GM21619 (cell line): ENCODE measurements at regions not wholly inside any gene's neighbourhood (a gene's known extent, or its start where the extent isn't known, plus 50 kb on each side); places are given as distances from the start of the nearest gene placed in this dataset.

Experiments
- ATAC-seq: cut with Tn5 transposase; IDR thresholded peaks from one replicate; pipeline ENCODE4 v1.9.1; 2021; ENCODE audit not compliant: unreplicated experiment

DNA sequence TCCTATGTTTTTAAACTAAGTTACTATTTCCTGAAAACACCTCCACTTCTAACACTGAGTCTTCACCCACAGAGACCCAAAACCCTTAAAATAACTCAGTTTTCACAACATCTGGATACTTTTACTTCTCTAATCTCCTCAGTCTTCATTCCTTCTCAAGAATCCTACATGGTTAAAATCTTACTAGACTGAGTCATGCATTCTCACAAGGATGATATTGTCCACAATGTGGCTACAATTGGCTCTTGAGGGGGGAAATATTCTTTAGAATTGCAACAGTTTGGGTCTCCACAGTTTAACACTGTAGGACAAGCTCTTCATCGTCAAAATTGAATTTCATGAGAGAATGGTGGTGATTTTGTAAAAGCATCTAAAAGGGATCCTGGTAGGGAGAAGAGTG, 397.1 kb downstream of the SLITRK5 start:
- ATAC-seq, result no peak

- no peak for ATAC-seq
Measured at GRCh38 chr13:88068975-88069374, 397.8 kb downstream of the SLITRK5 start.

- no peak for ATAC-seq
Measured at GRCh38 chr13:88071371-88071770, 400.2 kb downstream of the SLITRK5 start.

GRCh38 chr13:88074794-88075510, 403.8 kb downstream of the SLITRK5 start:
- ATAC-seq, result no peak

DNA sequence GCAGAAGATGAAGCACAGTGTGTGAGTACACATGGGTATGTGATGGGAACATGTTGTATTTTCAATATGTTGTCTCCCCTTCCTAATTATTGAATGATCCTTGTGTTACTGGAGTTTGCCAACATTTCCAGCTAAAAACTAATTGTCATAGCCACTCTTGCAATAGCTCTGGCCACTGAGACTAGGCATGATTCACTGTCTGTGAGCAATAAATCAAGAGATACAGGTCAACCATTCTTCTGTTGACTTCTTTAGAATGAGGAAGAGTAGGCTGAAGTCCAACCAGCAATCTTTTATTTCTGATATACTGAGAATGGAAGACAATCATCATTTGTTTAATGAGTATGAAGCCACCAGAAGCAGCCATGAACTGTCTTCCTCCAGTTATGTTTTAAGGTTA, 413.9 kb downstream of the SLITRK5 start:
- ATAC-seq, result no peak

GRCh38 chr13:88086577-88086976, 415.4 kb downstream of the SLITRK5 start:
- ATAC-seq, result no peak

DNA sequence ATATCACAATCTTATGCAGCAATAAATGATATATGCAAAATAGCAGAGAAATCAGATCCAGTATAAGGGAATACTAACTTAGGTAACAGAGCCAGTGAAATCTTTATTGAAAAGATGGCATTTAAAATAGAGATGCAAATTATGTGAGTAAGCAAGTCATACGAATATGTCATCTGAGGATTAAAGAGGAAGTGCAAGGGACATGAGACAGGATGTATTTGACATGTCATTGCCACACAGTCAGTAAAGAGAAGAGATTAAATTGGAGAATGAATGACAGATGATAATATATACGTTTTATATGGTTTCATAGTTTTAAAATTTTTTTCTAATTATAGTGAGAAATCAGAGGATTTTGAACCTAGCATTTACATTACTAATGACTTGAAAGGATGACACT, 426.4 kb downstream of the SLITRK5 start:
- ATAC-seq, result no peak

- no peak for ATAC-seq
Measured at GRCh38 chr13:88103824-88104223, 432.7 kb downstream of the SLITRK5 start.

DNA sequence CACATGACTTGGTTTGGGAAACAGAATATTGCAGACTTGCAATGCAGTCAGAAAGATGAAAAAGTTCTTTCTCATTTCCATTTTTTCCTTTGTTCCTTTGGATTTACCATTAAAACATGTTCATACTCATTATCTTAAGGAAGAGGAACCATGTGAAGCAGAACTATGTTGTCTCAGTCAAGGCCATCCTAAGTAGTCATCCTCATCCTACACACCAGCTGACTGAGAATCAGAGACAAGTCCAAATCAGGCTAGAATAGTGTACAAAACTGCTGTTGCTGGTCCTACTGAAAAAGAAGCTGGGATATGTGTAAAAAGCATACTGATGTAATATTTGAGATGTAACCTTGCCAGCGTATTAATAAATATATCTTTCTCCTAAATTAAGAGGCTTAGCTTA, 433.4 kb downstream of the SLITRK5 start:
- no peak for ATAC-seq

DNA sequence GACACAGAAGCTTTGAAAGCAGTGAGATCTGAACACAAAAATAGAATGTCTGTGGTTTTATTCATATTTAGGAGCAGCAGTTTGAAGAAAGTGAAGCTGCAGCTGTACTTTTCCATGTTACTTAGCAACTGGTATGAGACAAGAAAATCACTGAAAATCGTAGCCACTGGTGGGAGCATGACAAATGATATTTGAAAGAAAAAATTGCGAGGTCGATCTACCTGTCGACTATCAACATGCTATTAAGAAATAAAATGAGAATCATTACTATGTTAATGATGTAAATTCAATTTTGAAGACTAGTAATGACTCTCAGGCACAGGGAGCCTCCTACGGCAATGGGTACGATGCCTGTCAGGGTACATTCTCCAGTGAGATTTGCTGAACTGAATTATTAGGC, 436.4 kb downstream of the SLITRK5 start:
- no peak for ATAC-seq

DNA sequence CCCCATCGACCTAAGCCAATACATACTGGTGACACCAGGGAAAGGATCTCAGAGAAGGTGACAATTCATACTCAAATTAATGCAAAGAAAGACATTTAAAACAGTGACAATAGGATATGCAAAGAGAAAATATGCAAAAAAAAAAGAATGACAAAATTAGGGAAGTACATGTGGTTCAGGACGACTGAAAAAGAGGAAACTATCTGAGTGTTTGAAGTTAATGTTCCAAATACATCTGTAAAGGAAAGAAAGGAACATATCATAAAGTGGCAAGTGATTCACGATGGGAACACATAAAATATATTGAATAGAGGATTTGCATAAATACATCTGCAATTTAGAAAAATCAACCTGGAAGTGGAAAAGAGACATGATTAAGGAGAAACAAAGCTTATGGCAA, 441.4 kb downstream of the SLITRK5 start:
- ATAC-seq, result no peak

- no peak for ATAC-seq
Measured at GRCh38 chr13:88115976-88116375, 444.8 kb downstream of the SLITRK5 start.

DNA sequence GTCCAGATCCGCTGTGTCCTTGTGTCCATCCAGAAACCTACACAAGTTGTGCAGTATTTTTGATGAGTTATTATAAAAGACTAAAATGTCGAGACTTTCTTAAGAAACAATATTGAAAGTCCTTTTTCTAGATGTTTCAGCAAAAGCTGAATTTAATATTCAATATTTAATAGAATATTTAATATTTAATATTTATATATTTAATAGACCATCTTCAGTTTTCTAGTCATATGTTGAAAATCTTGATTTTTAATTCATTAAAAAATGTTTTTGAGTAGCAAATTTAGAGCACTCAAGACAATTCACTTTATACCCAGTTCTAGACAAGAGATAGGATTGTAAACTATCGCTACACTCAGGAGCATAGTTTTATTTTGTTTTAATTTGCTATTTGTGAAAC, 447.8 kb downstream of the SLITRK5 start:
- ATAC-seq, result no peak

DNA sequence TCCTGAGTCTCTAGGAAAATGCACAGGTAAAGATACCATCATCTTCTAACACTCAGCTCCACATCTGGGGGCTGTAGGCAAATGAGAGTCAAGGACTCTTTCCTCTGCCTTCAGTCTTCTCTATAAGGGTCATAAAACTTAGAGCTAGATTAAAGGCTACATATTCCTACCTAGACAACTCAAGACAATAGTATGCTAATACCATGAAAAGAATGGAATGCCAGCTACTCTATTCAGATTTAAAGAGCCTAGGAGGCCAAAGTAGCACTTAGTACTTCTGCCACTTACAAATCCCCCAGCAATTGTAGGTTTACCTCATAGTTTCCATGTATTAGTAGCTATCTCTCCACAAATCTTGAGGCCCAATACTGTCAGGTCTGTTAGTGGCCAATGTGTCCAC, 453.0 kb downstream of the SLITRK5 start:
- no peak for ATAC-seq

GRCh38 chr13:88125055-88125454, 453.9 kb downstream of the SLITRK5 start:
- no peak for ATAC-seq

GRCh38 chr13:88136098-88136790, 465.1 kb downstream of the SLITRK5 start:
- ATAC-seq, result no peak

DNA sequence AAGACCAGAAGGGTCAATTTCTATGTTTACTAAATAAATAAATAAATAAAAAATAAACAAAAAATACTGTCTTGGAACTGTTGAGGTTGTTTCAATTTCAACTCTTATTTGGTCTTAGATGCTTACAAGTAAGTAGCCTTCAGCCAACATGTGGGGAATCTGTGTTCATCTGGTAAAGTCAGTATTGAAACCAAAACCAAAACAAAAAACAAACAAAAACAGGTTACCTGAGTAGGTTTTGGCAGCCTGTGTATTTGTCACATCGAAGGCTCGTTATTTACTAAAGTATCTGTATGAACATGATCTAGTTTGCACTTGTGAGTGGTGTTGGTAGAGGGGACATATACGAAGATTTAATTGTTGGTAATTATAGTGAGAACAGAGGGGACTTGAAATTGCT, 471.5 kb downstream of the SLITRK5 start:
- no peak for ATAC-seq

- ATAC-seq, result no peak
Measured at GRCh38 chr13:88144580-88144979, 473.4 kb downstream of the SLITRK5 start.

DNA sequence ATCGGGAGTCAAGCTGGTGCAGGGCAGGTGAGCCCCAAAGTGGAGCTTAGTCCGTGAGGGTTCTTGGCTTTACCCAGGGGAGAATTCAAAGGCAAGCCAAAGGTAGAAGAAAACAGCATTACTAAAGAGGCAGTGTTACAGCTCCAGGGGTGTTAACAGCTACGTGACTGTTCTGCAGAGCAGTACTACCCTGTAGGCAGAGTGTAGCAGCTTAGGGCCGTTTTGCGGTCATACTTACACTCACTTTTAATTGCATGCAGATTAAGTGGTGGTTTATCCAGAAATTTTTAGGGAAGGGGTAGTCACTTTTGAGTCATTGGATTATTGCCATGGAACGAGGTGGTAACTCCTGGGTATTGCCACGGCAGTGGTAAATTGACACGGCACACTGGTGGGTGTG, 482.2 kb downstream of the SLITRK5 start:
- no peak for ATAC-seq

- no peak for ATAC-seq
Measured at GRCh38 chr13:88154001-88154400, 482.8 kb downstream of the SLITRK5 start.

- no peak for ATAC-seq
Measured at GRCh38 chr13:88162076-88162702, 491.0 kb downstream of the SLITRK5 start.

DNA sequence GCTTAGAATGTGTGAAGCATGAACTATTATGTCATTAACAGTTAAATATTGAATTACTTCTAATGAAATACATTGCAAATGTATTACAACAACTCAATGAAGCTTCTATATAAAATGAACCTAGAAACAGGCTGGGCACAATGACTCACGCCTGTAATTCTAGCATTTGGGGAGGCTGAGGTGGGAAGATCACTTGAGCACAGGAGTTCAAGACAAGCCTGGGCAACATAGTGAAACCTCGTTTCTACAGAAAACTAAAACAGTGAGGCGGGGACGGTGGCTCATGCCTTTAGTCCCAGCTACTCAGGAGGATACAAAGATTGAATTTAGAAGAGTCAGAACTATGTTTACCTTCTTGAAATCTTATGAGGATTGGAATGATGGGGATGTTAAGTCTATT, 505.1 kb downstream of the SLITRK5 start:
- ATAC-seq, result no peak
